RCC 7860 (cell line): ENCODE measurements at regions not wholly inside any gene's neighbourhood (a gene's known extent, or its start where the extent isn't known, plus 50 kb on each side); places are given as distances from the start of the nearest gene placed in this dataset.
"Not testable (repeated sequence)": the region's sequence is repeated elsewhere in the genome, so short reads cannot be mapped to it uniquely, and the experiment has no call there.

Experiments used
- DNase-seq: peaks from one replicate; pipeline ENCODE4 v3.0.0-alpha.2; 2015; ENCODE audit warnings: low spot score
- FAIRE-seq: peaks from 2 replicates; lab custom pipeline; 2012; peaks lifted over from hg19 to GRCh38; lab: Jason Lieb, UNC

DNA sequence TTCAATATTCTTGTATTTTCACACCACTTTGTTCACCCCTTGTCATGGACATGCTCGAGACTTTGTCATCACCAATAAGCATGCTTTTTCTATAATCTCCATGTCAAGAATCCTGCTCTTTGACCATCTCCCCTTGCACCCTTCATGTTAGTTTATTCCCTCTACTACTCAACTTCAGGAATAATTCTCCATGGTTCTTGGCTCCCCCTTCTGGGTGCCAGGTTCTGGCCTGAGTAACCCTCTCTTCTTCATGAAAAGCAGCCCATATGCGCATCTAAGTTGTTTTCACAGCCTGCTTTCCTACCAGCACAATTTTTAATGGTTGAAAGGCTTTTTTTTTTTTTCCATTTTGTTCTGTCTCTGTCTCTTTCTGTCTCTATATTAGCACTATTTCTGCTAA lies 160.7 kb downstream of the LEPR start:
- DNase-seq, result no peak
- no peak for FAIRE-seq

DNA sequence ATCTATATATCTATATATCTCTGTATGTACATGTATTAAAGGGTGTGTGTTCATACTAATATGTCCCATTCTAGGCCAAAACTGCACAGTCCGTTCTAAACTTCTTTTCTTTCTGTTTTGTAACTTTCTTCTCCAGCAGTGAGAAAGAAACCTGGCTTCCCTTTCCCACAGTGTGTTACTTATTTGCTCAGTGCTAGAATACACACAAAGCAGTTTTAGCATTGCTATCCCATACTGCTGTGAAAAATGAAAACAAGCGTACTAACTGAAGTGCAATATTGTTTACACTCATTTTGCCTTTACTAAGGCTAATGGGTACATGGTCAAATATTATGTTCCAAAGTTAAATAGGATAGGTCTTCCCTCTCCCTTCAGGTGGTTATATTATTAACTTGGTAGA lies 163.9 kb downstream of the LEPR start:
- DNase-seq, result no peak
- FAIRE-seq, result no peak

DNA sequence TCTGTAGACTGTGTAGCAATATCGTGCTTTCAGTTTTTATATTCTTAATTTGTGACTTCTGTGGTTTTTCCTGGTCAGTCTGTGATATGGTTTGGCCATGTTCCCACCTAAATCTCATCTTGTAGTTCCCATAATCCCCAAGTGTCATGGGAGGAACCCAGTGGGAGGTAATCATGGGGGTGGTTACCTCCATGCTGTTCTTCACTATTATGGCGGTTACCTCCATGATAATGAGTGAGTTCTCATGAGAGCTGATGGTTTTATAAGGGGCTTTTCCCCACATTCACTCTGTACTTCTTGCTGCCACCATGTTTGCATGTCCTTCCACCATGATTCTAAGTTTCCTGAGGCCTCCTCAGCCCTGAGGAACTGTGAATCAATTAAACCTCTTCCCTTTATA lies 169.8 kb downstream of the LEPR start:
- DNase-seq (no peak), FAIRE-seq (no peak)

DNA sequence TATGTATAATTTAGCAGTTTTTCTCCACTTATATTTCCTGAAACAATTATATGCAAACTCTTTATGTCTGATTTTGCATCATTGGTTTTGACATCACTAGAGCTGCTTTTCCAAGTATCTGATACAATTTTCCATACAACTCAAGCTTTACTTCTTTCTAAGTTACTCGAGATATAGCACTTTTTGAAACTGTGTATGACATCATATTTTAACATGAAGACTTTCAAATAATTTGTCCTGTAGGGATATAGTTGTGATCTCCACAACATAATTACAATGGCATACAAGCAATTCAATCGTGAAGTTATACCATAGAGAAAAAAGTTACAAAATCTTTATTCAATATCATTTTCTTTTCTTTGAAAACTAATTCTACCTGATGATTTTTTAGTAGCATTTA lies 173.0 kb downstream of the LEPR start:
- no peak for DNase-seq
- no peak for FAIRE-seq

DNA sequence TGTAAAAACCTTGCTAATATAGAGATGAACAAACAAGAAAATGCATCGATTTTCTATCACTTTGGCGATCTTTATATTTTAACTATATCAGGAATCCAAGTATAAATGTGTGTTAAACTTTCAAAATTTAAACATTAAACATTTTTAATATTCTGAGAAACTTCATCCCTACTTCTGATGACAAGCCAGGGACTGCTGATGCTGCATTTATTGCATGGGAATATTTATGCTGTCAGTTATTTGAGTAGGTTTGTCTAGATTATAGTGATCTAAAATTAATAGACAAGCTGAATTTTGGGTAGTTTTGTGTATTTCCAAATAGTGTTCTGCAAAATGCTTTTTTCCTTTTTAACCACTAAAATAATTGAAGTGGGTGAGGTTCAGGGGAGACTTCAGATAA lies 175.3 kb downstream of the LEPR start:
- FAIRE-seq (no peak), DNase-seq (no peak)

DNA sequence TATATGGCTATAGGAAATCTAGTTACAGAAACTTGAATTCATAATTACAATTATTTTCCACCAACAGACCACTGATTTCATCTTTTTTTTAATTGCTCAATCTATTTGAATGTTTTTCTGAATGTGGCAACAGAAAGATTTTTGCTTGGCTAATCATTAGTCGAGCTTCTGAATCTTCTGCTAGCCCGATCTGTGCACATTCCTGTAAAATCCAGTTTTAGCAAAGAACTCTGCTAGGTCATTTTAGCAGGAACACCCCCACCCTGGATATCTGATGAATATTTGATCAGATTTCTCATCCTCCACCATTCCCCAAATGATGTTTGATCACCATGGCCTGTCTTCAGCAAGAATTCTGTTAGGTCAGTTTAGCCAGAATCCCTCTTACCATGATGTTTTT lies 176.3 kb downstream of the LEPR start:
- DNase-seq, result no peak
- no peak for FAIRE-seq

DNA sequence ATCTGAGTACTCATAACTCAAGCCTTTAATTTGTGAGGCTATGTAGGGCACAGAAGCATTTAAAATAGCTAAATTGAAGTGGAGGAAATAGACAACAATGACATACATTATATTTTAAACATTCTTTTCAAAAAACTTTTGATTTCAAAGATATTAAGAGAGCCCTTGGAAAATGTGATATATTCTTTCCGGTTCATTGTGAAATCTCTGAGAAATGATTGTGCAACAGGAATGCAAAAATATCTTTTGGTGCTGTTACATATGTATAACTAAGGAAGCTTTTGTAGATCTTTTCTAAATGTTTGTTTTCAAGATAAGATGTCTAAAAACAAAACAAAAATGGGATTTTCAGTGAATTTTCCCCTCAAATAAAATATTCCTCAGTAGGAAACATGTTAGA lies 185.2 kb downstream of the LEPR start:
- DNase-seq (no peak), FAIRE-seq (no peak)

DNA sequence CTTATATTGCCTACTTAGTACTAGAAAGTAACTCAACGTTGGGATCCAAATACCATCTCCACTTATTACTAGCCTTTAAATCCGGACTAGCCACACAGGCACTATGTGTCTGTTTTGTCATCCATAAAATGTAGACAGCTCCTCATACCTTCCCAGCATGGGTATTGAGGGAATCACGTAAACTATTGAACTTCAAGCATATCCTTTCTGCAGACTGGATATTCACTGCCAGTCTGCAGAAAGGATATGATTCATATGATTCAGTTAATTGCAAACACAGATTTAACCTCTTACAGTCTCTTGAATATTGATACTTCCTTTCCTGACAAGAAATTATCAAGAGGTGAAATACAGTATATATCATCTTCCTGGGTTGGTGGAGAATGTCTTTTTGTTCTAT lies 186.0 kb downstream of the LEPR start:
- no peak for FAIRE-seq
- no peak for DNase-seq

DNA sequence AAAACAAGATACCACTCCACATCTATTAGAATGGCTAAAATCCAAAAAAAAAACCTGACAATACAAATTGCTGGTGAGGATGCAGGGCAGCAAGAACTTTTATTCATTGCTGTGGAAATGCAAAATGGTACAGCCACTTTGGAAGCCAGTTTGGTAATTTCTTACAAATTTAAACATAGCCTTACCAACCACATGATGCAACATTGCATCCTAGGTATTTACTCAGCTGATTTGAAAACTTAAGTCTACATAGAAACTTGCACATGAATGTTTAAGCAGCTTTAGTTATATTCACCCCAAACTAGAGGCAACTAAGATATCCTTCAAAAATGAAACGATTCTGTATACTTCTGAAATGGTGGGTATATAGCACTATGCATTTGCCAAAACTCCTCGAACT lies 178.8 kb upstream of the PDE4B start:
- DNase-seq (no peak), FAIRE-seq (no peak)

DNA sequence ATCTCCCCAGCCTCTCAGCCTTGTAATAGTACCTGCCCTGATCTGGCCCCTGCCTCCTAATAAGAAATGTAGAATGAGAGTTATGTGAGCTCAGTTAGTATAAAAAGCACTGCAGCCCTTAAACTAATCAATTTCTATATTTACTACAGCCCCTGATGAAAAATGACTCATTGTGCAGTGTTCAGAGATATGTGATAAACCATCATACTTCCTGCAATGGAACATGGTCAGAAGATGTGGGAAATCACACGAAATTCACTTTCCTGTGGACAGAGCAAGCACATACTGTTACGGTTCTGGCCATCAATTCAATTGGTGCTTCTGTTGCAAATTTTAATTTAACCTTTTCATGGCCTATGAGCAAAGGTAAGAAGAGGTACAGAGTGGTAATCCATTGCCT lies 176.8 kb upstream of the PDE4B start:
- FAIRE-seq (no peak), DNase-seq (no peak)

DNA sequence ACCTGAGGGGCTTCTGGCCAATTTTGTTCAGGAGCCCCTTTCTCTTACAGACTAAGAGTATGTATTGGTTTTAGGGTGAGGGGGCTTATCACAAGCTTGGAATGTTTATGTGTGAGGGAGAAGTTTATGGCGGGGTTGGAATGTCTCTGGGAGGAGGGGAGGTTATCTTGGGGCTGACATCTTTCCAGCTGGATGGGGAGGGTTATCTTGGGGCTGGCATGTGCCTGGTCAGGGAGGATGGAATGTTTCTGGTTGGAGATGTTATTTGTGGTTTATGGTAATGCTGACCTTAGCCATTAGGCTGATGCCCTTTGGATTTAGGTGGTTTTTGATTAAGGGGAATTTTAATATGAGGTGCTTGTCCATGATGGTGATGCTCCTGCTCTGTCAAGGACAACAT lies 171.0 kb upstream of the PDE4B start:
- DNase-seq, FAIRE-seq: not testable (repeated sequence)

DNA sequence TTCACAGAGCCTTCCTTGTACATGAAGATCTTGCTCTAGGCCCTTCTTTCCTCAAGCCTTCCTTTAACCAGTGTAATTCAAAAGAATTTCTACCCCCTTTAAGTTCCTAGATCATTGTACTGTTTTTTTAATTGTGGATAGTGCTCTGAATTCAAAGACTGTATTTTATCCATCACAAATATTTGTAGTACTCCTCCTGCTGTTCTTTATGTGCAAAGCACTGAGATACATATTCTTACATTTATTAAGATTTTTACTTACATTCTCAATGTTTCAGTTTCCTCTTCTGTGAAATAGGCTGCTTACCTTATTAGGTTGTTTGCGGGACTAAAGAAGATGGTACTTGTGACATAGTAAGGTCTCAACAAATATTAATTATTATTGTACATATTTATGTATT lies 168.8 kb upstream of the PDE4B start:
- DNase-seq (no peak), FAIRE-seq (no peak)

DNA sequence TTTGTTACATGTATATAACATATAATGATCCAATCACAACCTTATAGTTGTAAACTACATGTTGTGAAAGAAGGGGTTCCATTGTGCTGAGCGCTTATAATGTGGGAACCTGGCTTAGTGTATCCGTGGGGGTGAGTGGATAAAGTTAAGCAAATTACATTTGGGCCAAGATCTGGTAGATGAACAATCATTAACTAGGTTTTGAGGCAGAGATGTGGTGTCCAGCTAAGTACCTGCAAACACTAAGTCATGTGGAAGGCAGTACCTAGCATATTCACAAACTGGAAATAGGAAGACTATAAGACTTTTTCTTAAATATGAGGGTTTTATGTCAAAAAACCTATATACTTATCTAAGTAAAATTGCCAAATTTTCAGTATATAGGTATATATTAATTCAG lies 167.2 kb upstream of the PDE4B start:
- no peak for DNase-seq
- FAIRE-seq, result no peak

DNA sequence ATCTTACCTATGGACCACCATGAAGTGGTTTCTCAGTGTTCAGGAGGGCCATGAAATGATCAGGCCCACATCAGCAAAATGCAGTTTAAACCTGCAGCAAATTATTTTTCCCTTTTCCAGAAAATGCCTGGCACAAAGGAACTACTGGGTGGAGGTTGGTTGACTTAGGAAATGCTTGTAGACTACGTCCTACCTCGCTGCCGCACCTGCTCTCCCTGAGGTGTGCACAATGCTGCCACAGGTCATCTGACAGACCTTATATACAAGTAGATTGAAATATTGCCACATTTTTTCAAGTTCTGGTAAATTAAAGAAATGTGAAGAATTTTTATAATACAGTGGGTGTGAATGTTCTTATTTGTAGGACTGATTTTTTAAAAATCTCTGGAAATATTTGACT lies 166.7 kb upstream of the PDE4B start:
- FAIRE-seq, result no peak
- DNase-seq, result no peak

DNA sequence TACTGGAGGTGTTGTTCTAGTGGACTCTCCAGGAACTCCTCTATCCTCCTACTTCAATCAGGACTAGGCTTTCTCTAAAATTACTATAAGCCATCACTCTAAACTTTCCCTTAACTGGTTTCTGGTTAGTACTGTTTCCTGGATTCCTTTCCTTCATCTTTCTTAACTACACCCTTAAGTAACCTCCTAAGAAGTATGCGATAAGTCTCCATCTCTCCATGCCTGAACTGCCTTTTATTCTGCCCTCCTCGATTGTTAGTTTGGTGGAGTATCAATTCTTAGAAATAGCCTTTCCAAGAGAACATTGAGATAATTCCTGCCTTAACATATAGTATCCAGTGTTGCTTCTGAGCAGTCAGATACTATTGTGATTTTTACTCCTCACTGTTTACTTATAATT lies 162.9 kb upstream of the PDE4B start:
- DNase-seq (no peak), FAIRE-seq (no peak)

DNA sequence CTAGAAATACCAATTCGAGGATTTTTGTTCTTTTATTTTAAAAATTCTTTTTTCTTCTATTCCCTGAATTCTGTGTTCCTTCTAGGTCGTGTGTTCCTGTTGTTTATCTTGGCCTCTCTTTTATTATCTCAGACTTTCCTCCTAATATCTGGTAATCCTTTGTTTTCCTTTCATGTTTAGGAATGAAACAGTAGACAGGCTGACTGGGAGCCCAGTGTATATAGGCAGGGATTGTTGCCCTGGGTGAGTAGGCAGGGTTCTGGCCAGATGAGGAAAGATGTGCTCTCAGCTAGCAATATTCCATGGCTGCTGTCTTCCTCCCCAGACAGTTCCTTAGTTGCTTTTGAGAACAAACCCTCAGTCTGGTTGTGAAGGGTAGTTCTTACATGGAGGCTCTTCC lies 161.8 kb upstream of the PDE4B start:
- FAIRE-seq (no peak), DNase-seq (no peak)

DNA sequence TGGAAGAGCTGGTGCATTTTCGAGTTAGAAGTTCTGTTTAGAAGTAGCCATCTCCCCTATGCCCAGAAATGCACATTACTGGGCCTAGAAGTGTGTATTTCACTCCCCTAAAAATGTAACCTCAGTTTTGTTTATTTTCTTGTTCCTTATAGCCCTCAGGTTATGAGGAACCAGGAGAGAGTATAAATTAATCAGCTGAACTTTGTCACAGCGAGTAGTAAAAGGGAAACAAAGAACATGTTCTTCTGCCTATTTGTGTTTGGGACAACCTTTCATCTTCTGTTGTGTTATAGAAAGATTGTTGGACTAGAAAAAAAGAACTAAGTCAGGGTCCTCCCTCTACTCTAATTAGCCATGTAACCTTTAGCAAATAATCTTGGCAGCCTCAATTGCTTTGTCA lies 160.5 kb upstream of the PDE4B start:
- no peak for DNase-seq
- no peak for FAIRE-seq

DNA sequence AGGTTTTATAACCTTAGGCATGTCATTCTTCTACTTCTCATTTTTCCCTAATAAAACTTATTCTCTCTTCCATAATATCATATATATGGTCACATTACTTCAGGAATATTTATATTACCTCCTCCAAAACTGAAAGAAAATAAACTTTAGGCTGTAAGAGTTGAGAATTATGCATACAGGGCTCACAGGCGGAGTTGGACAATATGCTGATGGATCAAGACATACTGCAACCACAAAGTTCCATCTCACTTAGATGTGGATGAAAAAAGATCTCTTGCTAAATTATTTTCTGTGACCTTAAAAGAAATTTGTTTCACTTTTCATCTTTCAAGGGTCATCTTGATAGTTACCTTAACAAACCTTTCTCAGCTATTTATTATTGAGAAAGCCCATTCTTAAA lies 152.6 kb upstream of the PDE4B start:
- no peak for DNase-seq
- FAIRE-seq, result no peak

DNA sequence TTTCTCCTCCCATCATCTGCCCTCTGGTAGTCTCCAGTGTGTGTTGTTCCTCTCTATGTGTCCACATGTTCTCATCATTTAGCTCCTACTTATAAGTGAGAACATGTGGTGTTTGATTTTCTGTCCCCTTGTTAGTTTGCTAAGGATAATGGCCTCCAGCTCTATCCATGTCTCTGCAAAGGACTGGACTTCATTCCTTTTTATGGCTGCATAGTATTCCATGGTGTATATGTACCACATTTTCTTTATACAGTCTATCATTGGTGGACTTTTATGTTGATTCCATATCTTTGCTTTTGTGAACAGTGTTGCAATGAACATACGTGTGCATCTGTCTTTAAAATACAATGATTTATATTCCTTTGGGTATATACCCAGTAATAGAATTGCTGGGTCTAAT lies 143.5 kb upstream of the PDE4B start:
- FAIRE-seq, result not testable (repeated sequence)

DNA sequence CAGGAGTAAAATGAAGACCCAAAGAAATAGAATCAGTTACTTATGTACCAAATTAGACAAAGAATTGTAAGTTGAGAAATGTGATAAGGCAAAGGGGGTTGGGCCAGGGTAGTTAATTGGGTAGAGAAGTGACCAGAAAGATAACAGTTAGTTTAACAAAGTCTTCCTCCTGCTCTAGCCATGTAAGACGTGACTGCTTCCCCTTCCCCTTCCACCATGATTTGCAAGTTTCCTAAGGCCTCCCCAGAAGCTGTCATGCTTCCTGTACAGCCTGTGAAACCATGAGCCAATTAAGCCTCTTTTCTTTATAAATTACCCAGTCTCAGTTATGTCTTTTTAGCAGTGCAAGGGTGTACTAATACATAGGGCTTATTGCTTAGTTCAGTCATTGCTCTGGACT lies 142.0 kb upstream of the PDE4B start:
- FAIRE-seq, result no peak
- DNase-seq, result no peak

More for the DNA sequence above, 143.5 kb upstream of the PDE4B start:
- not testable (repeated sequence) for DNase-seq

DNA sequence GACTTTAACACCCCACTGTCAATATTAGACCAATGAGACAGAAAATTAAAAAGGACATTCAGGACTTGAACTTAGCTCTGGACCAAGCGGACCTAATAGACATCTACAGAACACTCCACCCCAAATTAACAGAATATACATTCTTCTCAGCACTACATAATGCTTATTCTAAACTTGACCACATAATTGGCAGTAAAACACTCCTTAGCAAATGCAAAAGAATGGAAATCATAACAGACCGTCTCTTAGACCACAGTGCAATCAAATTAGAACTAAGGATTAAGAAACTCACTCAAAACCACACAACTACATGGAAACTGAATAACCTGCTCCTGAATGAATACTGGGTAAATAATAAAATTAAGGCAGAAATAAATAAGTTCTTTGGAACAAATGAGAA lies 138.2 kb upstream of the PDE4B start:
- not testable (repeated sequence) for FAIRE-seq, DNase-seq

DNA sequence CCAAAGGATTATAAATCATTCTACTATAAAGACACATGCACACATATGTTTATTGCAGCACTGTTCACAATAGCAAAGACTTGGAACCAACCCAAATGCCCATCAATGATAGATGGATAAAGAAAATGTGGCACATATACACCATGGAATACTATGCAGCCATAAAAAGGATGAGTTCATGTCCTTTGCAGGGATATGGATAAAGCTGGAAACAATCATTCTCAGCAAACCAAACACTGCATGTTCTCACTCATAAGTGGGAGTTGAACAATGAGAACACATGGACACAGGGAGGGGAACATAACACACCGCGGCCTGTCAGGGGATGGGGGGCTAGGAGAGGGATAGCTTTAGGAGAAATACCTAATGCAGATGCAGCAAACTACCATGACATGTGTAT lies 135.1 kb upstream of the PDE4B start:
- not testable (repeated sequence) for FAIRE-seq, DNase-seq

DNA sequence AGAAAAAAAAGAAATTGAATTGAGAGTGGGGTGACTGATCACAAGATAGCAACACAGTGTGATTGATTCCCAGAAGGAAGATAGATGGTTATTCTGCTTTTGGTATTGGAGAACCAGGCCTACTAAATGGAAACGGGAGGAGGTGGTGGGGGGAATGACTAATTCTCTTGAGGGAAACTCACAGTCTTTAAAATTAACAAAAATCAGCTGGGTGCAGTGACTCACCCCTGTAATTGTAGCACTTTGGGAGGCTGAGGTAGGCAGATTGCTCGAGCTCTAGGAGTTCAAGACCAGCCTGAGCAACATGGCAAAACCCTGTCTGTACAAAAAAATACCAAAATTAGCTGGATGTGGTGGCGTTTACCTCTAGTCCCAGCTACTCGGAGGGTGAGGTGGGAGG lies 134.6 kb upstream of the PDE4B start:
- FAIRE-seq, result no peak

DNA sequence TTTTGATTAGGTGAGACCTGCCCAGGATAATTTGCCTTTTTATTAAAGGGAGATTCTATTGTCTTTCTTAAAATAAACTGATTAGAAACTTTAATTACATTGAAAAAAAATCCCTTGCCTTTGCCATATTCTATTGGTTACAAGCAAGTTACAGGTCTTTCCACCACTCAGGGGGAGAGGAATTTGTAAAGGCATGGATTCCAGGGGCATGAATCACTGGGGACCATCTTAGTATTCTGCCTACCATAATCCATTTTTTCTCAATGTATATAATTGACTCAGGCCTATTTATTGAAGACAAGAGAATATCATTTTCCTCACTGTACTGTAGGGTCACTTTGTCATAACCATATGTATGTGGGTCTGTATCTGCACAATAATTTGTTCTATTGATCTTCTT lies 124.3 kb upstream of the PDE4B start:
- no peak for DNase-seq
- FAIRE-seq, result no peak

More for the DNA sequence above, 134.6 kb upstream of the PDE4B start:
- no peak for DNase-seq
